ENCODE measurements at regions not wholly inside any gene's neighbourhood (a gene's known extent, or its start where the extent isn't known, plus 50 kb on each side); places are given as distances from the start of the nearest gene placed in this dataset.

- no peak overlapping the region for H3K4me3 Mint-ChIP-seq
- no peak overlapping the region for H3K27ac Mint-ChIP-seq
- H3K36me3 Mint-ChIP-seq (ENCODE audit: low read depth) = peaks cover 51% of the 10 kb centered on the region
- H3K9me3 Mint-ChIP-seq = peaks cover 37% of the 10 kb centered on the region
- DNase-seq = no peak
- H3K27me3 Mint-ChIP-seq (ENCODE audit: low read depth, poor library complexity) = no peaks in the 10 kb centered on the region
- peaks cover 59% of the 10 kb centered on the region for H3K4me1 Mint-ChIP-seq
- no peak for TF ChIP-seq CTCF (IDR thresholded peaks at IDR 0.05)
Measured at GRCh38 chr21:15434163-15434905, 295.4 kb upstream of the USP25 start.

- DNase-seq = no peak
- H3K27me3 Mint-ChIP-seq (ENCODE audit: low read depth, poor library complexity) = no peaks in the 10 kb centered on the region
- H3K4me1 Mint-ChIP-seq = peaks cover 62% of the 10 kb centered on the region
- peaks cover 51% of the 10 kb centered on the region for H3K36me3 Mint-ChIP-seq (ENCODE audit: low read depth)
- no peak overlapping the region for H3K27ac Mint-ChIP-seq
- no peak overlapping the region for H3K4me3 Mint-ChIP-seq
- H3K9me3 Mint-ChIP-seq = peaks cover 37% of the 10 kb centered on the region
- no peak for TF ChIP-seq CTCF (IDR thresholded peaks at IDR 0.05)
Measured at GRCh38 chr21:15436031-15436430, 293.8 kb upstream of the USP25 start.

- H3K27me3 Mint-ChIP-seq (ENCODE audit: low read depth, poor library complexity) = no peaks in the 10 kb centered on the region
- H3K27ac Mint-ChIP-seq = peak overlapping the region; percentile 36
- no peak for DNase-seq
- H3K4me3 Mint-ChIP-seq = no peak overlapping the region
- H3K9me3 Mint-ChIP-seq = peaks cover 24% of the 10 kb centered on the region
- no peak for TF ChIP-seq CTCF (IDR thresholded peaks at IDR 0.05)
- H3K4me1 Mint-ChIP-seq = peaks cover 68% of the 10 kb centered on the region
- peaks cover 36% of the 10 kb centered on the region for H3K36me3 Mint-ChIP-seq (ENCODE audit: low read depth)
Measured at GRCh38 chr21:15437883-15438282, 291.9 kb upstream of the USP25 start.

- peaks cover 8% of the 10 kb centered on the region for H3K9me3 Mint-ChIP-seq
- no peak for DNase-seq
- H3K27ac Mint-ChIP-seq = no peak overlapping the region
- no peak for TF ChIP-seq CTCF (IDR thresholded peaks at IDR 0.05)
- H3K36me3 Mint-ChIP-seq (ENCODE audit: low read depth) = peaks cover 20% of the 10 kb centered on the region
- peaks cover 84% of the 10 kb centered on the region for H3K4me1 Mint-ChIP-seq
- H3K27me3 Mint-ChIP-seq (ENCODE audit: low read depth, poor library complexity) = no peaks in the 10 kb centered on the region
- no peak overlapping the region for H3K4me3 Mint-ChIP-seq
Measured at GRCh38 chr21:15439726-15440125, 290.1 kb upstream of the USP25 start.

GRCh38 chr21:15441060-15441493, 288.7 kb upstream of the USP25 start:
- H3K36me3 Mint-ChIP-seq (ENCODE audit: low read depth) = peaks cover 9% of the 10 kb centered on the region
- H3K4me3 Mint-ChIP-seq = peak overlapping the region; percentile 37
- H3K9me3 Mint-ChIP-seq = peaks cover 3% of the 10 kb centered on the region
- no peak for TF ChIP-seq CTCF (IDR thresholded peaks at IDR 0.05)
- peak; percentile 61 for DNase-seq
- H3K27me3 Mint-ChIP-seq (ENCODE audit: low read depth, poor library complexity) = no peaks in the 10 kb centered on the region
- peak overlapping the region; percentile 93 for H3K27ac Mint-ChIP-seq
- peaks cover 96% of the 10 kb centered on the region for H3K4me1 Mint-ChIP-seq

- Mint-ChIP-seq H3K4me1 (peaks cover 93% of the 10 kb centered on the region), H3K27ac (peak overlapping the region; percentile 93), H3K9me3 (peaks cover 8% of the 10 kb centered on the region), H3K27me3 (ENCODE audit: low read depth, poor library complexity) (no peaks in the 10 kb centered on the region), H3K36me3 (ENCODE audit: low read depth) (peaks cover 5% of the 10 kb centered on the region), H3K4me3 (peak overlapping the region; percentile 56)
- no peak for TF ChIP-seq CTCF (IDR thresholded peaks at IDR 0.05)
- DNase-seq = no peak
Measured at GRCh38 chr21:15441992-15442391, 287.8 kb upstream of the USP25 start.

Data from nephron progenitor cell (in vitro differentiated cells).